ENCODE measurements at regions not wholly inside any gene's neighbourhood (a gene's known extent, or its start where the extent isn't known, plus 50 kb on each side); places are given as distances from the start of the nearest gene placed in this dataset.

GRCh38 chr17:34874478-34874877 is 86.8 kb downstream of the CCT6B start:
- no peak for DNase-seq

DNA sequence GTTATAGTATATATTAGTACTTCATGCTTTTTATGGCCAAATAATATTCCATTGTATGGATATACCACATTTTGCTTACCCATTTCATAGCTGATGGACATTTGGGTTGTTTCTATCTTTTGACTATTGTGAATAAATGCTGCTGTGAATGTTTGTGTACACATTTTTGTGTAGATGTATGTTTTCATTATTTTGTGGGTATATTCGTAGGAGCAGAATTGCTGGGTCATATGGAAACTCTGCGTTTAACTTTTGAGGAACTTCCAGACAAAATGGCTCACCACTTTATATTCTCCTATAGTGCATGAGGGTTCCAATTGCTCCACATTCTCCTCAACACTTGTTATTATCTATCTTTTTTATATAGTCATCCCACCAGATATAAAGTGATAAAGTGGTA is 88.6 kb downstream of the CCT6B start:
- no peak for DNase-seq

- DNase-seq: no peak
Observed at GRCh38 chr17:34869641-34870040, 91.6 kb downstream of the CCT6B start.

GRCh38 chr17:34865716-34866115 is 95.5 kb downstream of the CCT6B start:
- DNase-seq: no peak

- no peak for DNase-seq
Observed at GRCh38 chr17:34862384-34862783, 98.9 kb downstream of the CCT6B start.

DNA sequence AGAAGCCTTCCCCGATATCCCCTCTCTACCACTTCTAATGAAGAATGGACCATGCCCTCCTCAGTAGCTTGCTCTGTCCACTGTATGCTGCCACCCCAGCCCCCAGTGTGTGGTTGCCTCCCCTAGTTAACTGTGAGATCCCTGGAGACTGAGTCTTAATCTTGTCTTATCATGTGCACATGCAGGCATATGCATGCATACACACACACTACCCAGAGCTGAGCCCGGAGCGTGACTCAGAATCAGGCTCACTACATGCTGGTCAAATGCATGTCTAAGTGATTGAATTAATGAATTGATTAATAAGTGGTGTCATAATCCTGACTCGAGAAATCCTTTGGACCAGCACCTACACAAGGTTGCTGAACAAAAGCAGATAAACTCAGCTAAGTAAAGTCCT is 99.4 kb downstream of the CCT6B start:
- DNase-seq: no peak

GRCh38 chr17:34859652-34860051 is 101.6 kb downstream of the CCT6B start:
- DNase-seq: no peak

DNA sequence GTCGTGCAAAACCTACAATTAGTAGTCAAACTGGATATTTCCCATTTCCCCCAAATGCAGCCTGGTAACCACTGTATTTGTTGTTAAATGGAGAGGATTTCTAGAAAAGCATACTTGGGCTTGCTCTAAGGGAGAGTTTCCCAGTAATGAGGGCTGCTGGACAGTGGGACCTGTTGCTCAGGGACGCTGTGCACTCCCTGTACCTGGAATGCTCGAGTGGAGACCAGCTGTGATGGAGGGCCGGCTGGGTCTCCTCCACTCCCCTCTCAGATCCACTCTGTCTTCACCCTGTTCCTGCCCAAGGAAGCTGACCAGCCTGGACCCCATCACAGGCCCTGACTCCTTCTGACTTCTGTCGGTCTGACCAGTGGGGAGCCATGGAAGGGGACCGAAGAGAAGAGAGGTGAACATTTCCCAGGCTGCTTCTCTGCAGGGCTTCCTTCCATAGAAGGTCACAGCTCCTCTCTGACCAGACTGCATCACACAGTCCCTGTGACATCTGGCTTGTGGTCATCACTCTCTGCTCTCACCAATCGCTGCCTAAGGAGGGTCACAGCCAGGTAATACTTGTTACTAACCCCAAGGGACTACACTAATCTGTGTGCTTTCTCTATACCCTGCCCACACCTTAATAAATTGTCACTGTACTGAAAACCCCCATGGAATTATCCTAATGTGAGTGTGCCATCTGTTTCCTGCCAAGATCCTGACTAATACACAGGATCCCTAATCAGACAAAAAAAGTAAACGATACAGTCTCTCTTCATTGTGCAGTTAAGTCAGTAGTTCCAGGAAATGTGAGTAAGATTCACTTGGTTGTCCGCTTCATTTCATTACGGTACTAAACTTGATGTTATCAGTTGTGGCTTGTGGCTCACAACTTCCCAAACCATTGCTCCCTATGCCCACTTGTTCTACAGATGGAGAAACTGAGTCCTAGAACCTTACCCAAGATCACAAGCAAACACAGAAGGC is 102.4 kb downstream of the CCT6B start:
- DNase-seq: no peak

GRCh38 chr17:34853924-34854323 is 107.3 kb downstream of the CCT6B start:
- DNase-seq: no peak

- no peak for DNase-seq
Observed at GRCh38 chr17:34852614-34853013, 108.6 kb downstream of the CCT6B start.

- no peak for DNase-seq
Observed at GRCh38 chr17:34851961-34852540, 109.2 kb downstream of the CCT6B start.

- DNase-seq: no peak
Observed at GRCh38 chr17:34850964-34851363, 110.3 kb downstream of the CCT6B start.

GRCh38 chr17:34850023-34850422 is 111.2 kb downstream of the CCT6B start:
- no peak for DNase-seq

DNA sequence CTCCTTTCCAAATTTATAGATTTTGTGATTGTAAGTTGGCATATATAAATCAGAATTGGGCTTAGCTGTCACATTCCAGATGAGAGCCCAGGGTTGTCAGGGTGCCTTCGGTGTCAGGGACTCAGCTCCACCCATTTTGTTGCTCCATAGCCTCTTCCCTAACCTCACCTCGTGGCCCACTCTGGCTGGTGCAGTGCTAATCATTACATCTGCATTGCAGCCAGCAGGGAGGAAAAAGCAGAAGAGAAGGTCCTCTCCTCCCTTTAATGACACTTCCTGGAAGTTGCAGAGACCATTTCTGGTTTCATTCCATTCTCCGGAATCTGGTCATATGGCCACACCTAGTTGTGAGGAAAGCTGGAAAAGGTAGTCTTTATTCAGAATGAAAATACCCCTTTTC is 113.3 kb downstream of the CCT6B start:
- DNase-seq: no peak

- no peak for DNase-seq
Observed at GRCh38 chr17:34845296-34845695, 116.0 kb downstream of the CCT6B start.

GRCh38 chr17:34843682-34844081 is 117.6 kb downstream of the CCT6B start:
- no peak for DNase-seq

GRCh38 chr17:34842235-34842634 is 119.0 kb downstream of the CCT6B start:
- DNase-seq: no peak

DNA sequence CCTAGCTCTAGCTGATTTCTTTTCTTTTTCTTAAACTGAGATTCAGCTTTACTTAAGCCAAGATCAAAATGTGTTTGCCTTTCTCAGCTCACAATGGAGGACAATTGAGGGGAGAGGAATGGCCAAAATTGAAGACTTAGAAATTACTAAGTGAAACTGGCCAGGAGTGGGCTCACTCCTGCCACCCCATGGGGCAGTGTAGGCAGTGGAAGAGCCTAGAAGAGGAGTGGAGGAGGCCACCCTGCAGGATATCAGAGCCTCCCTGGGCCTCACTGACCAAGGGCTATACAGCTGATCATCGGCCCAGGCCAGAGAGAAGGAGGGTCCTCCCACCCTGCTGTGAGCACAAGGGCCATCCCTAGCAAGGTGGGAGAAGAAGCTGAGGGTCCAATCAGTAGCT is 119.8 kb downstream of the CCT6B start:
- no peak for DNase-seq

- no peak for DNase-seq
Observed at GRCh38 chr17:34840750-34841149, 120.5 kb downstream of the CCT6B start.

- DNase-seq: no peak
Observed at GRCh38 chr17:34837876-34838478, 123.3 kb downstream of the CCT6B start.

DNA sequence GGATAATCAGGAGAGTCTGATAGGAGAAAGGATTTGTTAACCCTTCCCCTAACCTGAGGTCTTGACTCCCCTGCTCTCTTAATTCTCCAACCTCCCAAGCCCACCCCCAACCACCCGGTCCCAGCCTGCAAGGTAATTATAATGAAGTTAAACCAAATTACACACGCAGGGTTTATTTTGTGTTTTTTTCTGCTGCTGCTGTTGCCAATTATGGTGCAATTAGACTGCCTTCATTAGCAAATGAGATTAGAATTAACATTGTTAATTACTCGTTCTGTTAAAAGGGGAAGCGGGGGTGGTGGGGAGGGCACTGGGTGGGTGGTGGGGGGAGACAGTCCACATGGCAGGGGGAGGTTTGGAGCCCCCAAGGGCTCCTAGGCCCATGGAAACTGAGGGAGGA is 128.9 kb downstream of the CCT6B start:
- DNase-seq: no peak

- DNase-seq: no peak
Observed at GRCh38 chr17:34827008-34827407, 134.3 kb downstream of the CCT6B start.

GRCh38 chr17:34826332-34826731 is 134.9 kb downstream of the CCT6B start:
- no peak for DNase-seq

DNA sequence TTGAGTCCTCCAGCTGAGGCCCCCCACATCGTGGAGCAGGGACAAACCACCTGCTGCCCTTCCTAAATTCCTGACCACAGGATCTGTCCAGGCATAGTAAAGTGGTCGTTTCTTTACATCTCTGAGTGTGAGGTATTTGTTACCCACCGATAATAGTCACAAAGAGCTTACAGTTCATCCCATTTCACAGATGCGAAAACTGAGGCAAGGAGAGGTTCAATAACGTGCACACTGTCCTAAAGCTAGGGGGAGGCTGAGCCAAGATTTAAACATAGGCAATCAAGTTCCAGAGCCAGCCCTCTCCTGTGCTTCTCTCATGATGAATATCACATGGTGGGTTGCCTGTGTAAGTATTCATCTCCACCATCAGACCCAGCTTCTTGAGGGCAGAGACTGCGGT is 135.4 kb downstream of the CCT6B start:
- DNase-seq: no peak
